RPMI8226 (cell line): ENCODE measurements at regions not wholly inside any gene's neighbourhood (a gene's known extent, or its start where the extent isn't known, plus 50 kb on each side); places are given as distances from the start of the nearest gene placed in this dataset.
A peak's percentile ranks its signal among the peaks of the same experiment; 100 is the strongest.

Experiments
- DNase-seq: peaks from one replicate; pipeline ENCODE4 v3.0.0-alpha.2; 2015

- no peak for DNase-seq
Observed at GRCh38 chr5:8138884-8139283, 269.9 kb downstream of the MTRR start.

GRCh38 chr5:8150791-8151190 is 281.8 kb downstream of the MTRR start:
- no peak for DNase-seq

GRCh38 chr5:8156706-8157105 is 287.8 kb downstream of the MTRR start:
- DNase-seq = no peak

- no peak for DNase-seq
Observed at GRCh38 chr5:8157320-8157822, 288.4 kb downstream of the MTRR start.

GRCh38 chr5:8176101-8176693 is 307.2 kb downstream of the MTRR start:
- DNase-seq = no peak

GRCh38 chr5:8184455-8185063 is 315.6 kb downstream of the MTRR start:
- peak; percentile 50 for DNase-seq

GRCh38 chr5:8185852-8186251 is 316.9 kb downstream of the MTRR start:
- no peak for DNase-seq

GRCh38 chr5:8188874-8189565 is 320.1 kb downstream of the MTRR start:
- peak; percentile 11 for DNase-seq

- no peak for DNase-seq
Observed at GRCh38 chr5:8192840-8193239, 323.9 kb downstream of the MTRR start.

GRCh38 chr5:8196061-8196460 is 327.1 kb downstream of the MTRR start:
- DNase-seq = no peak

GRCh38 chr5:8208307-8208706 is 339.4 kb downstream of the MTRR start:
- no peak for DNase-seq

- DNase-seq = no peak
Observed at GRCh38 chr5:8209500-8209899, 340.6 kb downstream of the MTRR start.

- no peak for DNase-seq
Observed at GRCh38 chr5:8213701-8214240, 344.8 kb downstream of the MTRR start.

GRCh38 chr5:8216921-8217320 is 348.0 kb downstream of the MTRR start:
- DNase-seq = no peak

GRCh38 chr5:8226148-8226547 is 357.2 kb downstream of the MTRR start:
- DNase-seq = no peak

GRCh38 chr5:8227112-8227511 is 358.2 kb downstream of the MTRR start:
- DNase-seq = no peak

- no peak for DNase-seq
Observed at GRCh38 chr5:8229551-8229950, 360.6 kb downstream of the MTRR start.

GRCh38 chr5:8230868-8231267 is 361.9 kb downstream of the MTRR start:
- no peak for DNase-seq

GRCh38 chr5:8233479-8233878 is 364.5 kb downstream of the MTRR start:
- no peak for DNase-seq

GRCh38 chr5:8234179-8234770 is 365.3 kb downstream of the MTRR start:
- DNase-seq = no peak

GRCh38 chr5:8238080-8238479 is 369.1 kb downstream of the MTRR start:
- DNase-seq = no peak

- DNase-seq = no peak
Observed at GRCh38 chr5:8239198-8239597, 370.2 kb downstream of the MTRR start.

GRCh38 chr5:8239646-8240045 is 370.7 kb downstream of the MTRR start:
- no peak for DNase-seq

GRCh38 chr5:8241076-8241475 is 372.1 kb downstream of the MTRR start:
- DNase-seq = no peak
